GM23338 (cell line): ENCODE measurements at regions not wholly inside any gene's neighbourhood (a gene's known extent, or its start where the extent isn't known, plus 50 kb on each side); places are given as distances from the start of the nearest gene placed in this dataset.
A peak's percentile ranks its signal among the peaks of the same experiment; 100 is the strongest.

Experiments used
- ATAC-seq: fragments of 200-7000 bp; cut with Tn5 transposase; 3 replicates; pipeline ENCODE4 v1.9.1; 2020
- DNase-seq: peaks from one replicate; pipeline ENCODE4 v3.0.0-alpha.2; 2015; ENCODE audit warnings: low spot score
- H2AFZ ChIP-seq: fragments of 200-600 bp; sonication (generic); 2 replicates; pipeline ENCODE4 v1.8.0; 2016; ENCODE audit warnings: antibody characterized with exemption, mild to moderate bottlenecking, moderate library complexity
- H3F3A ChIP-seq: fragments of 200-600 bp; sonication (generic); replicated peaks from 2 replicates; pipeline ENCODE4 v1.8.0; 2017; ENCODE audit warnings: antibody characterized with exemption, mixed run types, low read depth
- H3K27ac ChIP-seq: fragments of 200-600 bp; sonication (generic); 2 replicates; pipeline ENCODE4 v1.6.1; 2016; ENCODE audit warnings: low read depth
- H3K27me3 ChIP-seq: fragments of 200-600 bp; sonication (generic); 2 replicates; pipeline ENCODE4 v1.8.0; 2016; ENCODE audit warnings: mild to moderate bottlenecking, mixed run types, moderate library complexity; ENCODE audit not compliant: insufficient read depth
- H3K36me3 ChIP-seq: fragments of 200-600 bp; sonication (generic); 2 replicates; pipeline ENCODE4 v1.8.0; 2016; ENCODE audit warnings: mild to moderate bottlenecking; ENCODE audit not compliant: insufficient read depth
- H3K4me1 ChIP-seq: fragments of 200-600 bp; sonication (generic); 2 replicates; pipeline ENCODE4 v1.8.0; 2016; ENCODE audit warnings: mild to moderate bottlenecking, moderate library complexity; ENCODE audit not compliant: insufficient read depth
- H3K4me2 ChIP-seq: fragments of 200-600 bp; sonication (generic); 2 replicates; pipeline ENCODE4 v1.7.1; 2017; ENCODE audit warnings: mixed run types
- H3K4me3 ChIP-seq: fragments of 200-600 bp; sonication (generic); 2 replicates; pipeline ENCODE4 v1.6.1; 2016; ENCODE audit warnings: mixed run types
- H3K79me2 ChIP-seq: fragments of 200-600 bp; sonication (generic); replicated peaks from 2 replicates; pipeline ENCODE4 v1.8.0; 2017; ENCODE audit warnings: mild to moderate bottlenecking; ENCODE audit not compliant: insufficient read depth
- H3K9me2 ChIP-seq: fragments of 200-600 bp; sonication (generic); 2 replicates; pipeline ENCODE4 v1.8.0; 2017; ENCODE audit not compliant: insufficient read depth
- H4K20me1 ChIP-seq: fragments of 200-600 bp; sonication (generic); replicated peaks from 2 replicates; pipeline ENCODE4 v1.8.0; 2017; ENCODE audit warnings: mild to moderate bottlenecking; ENCODE audit not compliant: insufficient read depth
- H3K27ac Mint-ChIP-seq: 2 replicates; pipeline ENCODE4 v1.8.0; 2020; ENCODE audit warnings: inconsistent platforms, mild to moderate bottlenecking, moderate library complexity, mixed read lengths
- H3K27me3 Mint-ChIP-seq: 3 replicates; pipeline ENCODE4 v1.8.0; 2022; ENCODE audit warnings: low read depth, mild to moderate bottlenecking, moderate library complexity, mixed read lengths, inconsistent platforms; ENCODE audit not compliant: insufficient read depth, poor library complexity
- H3K36me3 Mint-ChIP-seq: 3 replicates; pipeline ENCODE4 v1.8.0; 2021; ENCODE audit warnings: low read depth, mild to moderate bottlenecking, inconsistent platforms, moderate library complexity, mixed read lengths
- H3K4me1 Mint-ChIP-seq: 3 replicates; pipeline ENCODE4 v1.8.0; 2020; ENCODE audit warnings: mild to moderate bottlenecking, inconsistent platforms, mixed read lengths
- H3K4me3 Mint-ChIP-seq: 3 replicates; pipeline ENCODE4 v1.8.0; 2021; ENCODE audit warnings: moderate library complexity, mild to moderate bottlenecking, inconsistent platforms, mixed read lengths
- H3K9me3 Mint-ChIP-seq: 3 replicates; pipeline ENCODE4 v1.8.0; 2020; ENCODE audit warnings: moderate library complexity, mild to moderate bottlenecking, inconsistent platforms, mixed read lengths
- CREB1 ChIP-seq: fragments of 250-450 bp; sonication (Bioruptor Pico); IDR thresholded peaks from 2 replicates; pipeline ENCODE4 v1.5.0; 2020; ENCODE audit warnings: low read depth, mild to moderate bottlenecking, moderate library complexity
- ETS1 ChIP-seq: IDR thresholded peaks from 2 replicates; pipeline ENCODE4 v1.6.1; 2016; ENCODE audit warnings: antibody characterized with exemption
- EZH2 ChIP-seq: fragments of 200-600 bp; sonication (generic); IDR thresholded peaks from one replicate; pipeline ENCODE4 v1.8.0; 2017; ENCODE audit warnings: antibody characterized with exemption, mild to moderate bottlenecking, low read depth; ENCODE audit not compliant: unreplicated experiment
- EZH2phosphoT487 ChIP-seq: fragments of 200-600 bp; sonication (generic); IDR thresholded peaks from one replicate; pipeline ENCODE4 v1.8.1; 2018; ENCODE audit warnings: antibody characterized with exemption; ENCODE audit not compliant: unreplicated experiment
- JUNB ChIP-seq: IDR thresholded peaks from one replicate; pipeline ENCODE4 v1.6.1; 2016; ENCODE audit warnings: antibody characterized with exemption; ENCODE audit not compliant: unreplicated experiment
- NANOG ChIP-seq: IDR thresholded peaks from 2 replicates; pipeline ENCODE4 v1.6.1; 2016; ENCODE audit warnings: antibody characterized with exemption, borderline replicate concordance
- POLR2AphosphoS5 ChIP-seq: IDR thresholded peaks from 2 replicates; pipeline ENCODE4 v1.6.1; 2016; ENCODE audit warnings: antibody characterized with exemption, low read depth
- STAT1 ChIP-seq: IDR thresholded peaks from one replicate; pipeline ENCODE4 v1.6.1; 2016; ENCODE audit warnings: antibody characterized with exemption; ENCODE audit not compliant: unreplicated experiment
- ZNF114 ChIP-seq: fragments of 250-450 bp; sonication (Bioruptor Pico); IDR thresholded peaks from 2 replicates; pipeline ENCODE4 v1.5.0; 2020; ENCODE audit warnings: mild to moderate bottlenecking, moderate library complexity
- ZNF331 ChIP-seq: fragments of 250-450 bp; sonication (Bioruptor Pico); IDR thresholded peaks from 2 replicates; pipeline ENCODE4 v1.5.0; 2020; ENCODE audit warnings: low read depth, mild to moderate bottlenecking, moderate library complexity
- ZNF462 ChIP-seq: fragments of 250-450 bp; sonication (Bioruptor Pico); IDR thresholded peaks from 2 replicates; pipeline ENCODE4 v1.5.0; 2020; ENCODE audit warnings: mild to moderate bottlenecking, moderate library complexity
- TF ChIP-seq, protein P1 (sequence below), 2 experiments: fragments of 200-600 bp in 1 of 2; sonication (generic) in 1 of 2; conservative IDR thresholded peaks; 2 replicates each; pipeline versions ENCODE4 v1.5.1 to v1.6.1; 2016 to 2017; ENCODE audit warnings: antibody characterized with exemption in 2 of 2, low read depth in 2 of 2, mild to moderate bottlenecking in 2 of 2, moderate library complexity in 1 of 2
- TF ChIP-seq, protein P2 (sequence below): IDR thresholded peaks from one replicate; pipeline ENCODE4 v1.6.1; 2018; ENCODE audit warnings: antibody characterized with exemption; ENCODE audit not compliant: unreplicated experiment

- TF ChIP-seq EZH2phosphoT487 (no peak), POLR2AphosphoS5 (no peak), ZNF331 (CRISPR knock-in tag) (no peak), STAT1 (no peak), JUNB (no peak)
- TF ChIP-seq, protein P1, sequence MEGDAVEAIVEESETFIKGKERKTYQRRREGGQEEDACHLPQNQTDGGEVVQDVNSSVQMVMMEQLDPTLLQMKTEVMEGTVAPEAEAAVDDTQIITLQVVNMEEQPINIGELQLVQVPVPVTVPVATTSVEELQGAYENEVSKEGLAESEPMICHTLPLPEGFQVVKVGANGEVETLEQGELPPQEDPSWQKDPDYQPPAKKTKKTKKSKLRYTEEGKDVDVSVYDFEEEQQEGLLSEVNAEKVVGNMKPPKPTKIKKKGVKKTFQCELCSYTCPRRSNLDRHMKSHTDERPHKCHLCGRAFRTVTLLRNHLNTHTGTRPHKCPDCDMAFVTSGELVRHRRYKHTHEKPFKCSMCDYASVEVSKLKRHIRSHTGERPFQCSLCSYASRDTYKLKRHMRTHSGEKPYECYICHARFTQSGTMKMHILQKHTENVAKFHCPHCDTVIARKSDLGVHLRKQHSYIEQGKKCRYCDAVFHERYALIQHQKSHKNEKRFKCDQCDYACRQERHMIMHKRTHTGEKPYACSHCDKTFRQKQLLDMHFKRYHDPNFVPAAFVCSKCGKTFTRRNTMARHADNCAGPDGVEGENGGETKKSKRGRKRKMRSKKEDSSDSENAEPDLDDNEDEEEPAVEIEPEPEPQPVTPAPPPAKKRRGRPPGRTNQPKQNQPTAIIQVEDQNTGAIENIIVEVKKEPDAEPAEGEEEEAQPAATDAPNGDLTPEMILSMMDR (conservative IDR thresholded peaks at IDR 0.05; ENCODE audit: low read depth in 2 of 2), result no peak
- TF ChIP-seq, protein P2, sequence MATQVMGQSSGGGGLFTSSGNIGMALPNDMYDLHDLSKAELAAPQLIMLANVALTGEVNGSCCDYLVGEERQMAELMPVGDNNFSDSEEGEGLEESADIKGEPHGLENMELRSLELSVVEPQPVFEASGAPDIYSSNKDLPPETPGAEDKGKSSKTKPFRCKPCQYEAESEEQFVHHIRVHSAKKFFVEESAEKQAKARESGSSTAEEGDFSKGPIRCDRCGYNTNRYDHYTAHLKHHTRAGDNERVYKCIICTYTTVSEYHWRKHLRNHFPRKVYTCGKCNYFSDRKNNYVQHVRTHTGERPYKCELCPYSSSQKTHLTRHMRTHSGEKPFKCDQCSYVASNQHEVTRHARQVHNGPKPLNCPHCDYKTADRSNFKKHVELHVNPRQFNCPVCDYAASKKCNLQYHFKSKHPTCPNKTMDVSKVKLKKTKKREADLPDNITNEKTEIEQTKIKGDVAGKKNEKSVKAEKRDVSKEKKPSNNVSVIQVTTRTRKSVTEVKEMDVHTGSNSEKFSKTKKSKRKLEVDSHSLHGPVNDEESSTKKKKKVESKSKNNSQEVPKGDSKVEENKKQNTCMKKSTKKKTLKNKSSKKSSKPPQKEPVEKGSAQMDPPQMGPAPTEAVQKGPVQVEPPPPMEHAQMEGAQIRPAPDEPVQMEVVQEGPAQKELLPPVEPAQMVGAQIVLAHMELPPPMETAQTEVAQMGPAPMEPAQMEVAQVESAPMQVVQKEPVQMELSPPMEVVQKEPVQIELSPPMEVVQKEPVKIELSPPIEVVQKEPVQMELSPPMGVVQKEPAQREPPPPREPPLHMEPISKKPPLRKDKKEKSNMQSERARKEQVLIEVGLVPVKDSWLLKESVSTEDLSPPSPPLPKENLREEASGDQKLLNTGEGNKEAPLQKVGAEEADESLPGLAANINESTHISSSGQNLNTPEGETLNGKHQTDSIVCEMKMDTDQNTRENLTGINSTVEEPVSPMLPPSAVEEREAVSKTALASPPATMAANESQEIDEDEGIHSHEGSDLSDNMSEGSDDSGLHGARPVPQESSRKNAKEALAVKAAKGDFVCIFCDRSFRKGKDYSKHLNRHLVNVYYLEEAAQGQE, result no peak
These were observed 444.5 kb upstream of the IMPG1 start (continued) for GRCh38 chr6:76516924-76517323.

- H3K4me3 ChIP-seq, result no peak overlapping the region
- H3K27me3 Mint-ChIP-seq, result peaks cover 2% of the 10 kb centered on the region
- no peaks in the 10 kb centered on the region for H3F3A ChIP-seq
- H3K27ac Mint-ChIP-seq, result no peak overlapping the region
- no peaks in the 10 kb centered on the region for H3K36me3 ChIP-seq
- peaks cover 9% of the 10 kb centered on the region for H3K9me3 Mint-ChIP-seq
- H3K4me2 ChIP-seq, result no peak overlapping the region
- H2AFZ ChIP-seq, result no peak overlapping the region
- H3K4me1 Mint-ChIP-seq, result no peaks in the 10 kb centered on the region
- DNase-seq, result peak; percentile 17
- no peak for ATAC-seq
- no peaks in the 10 kb centered on the region for H3K9me2 ChIP-seq
- no peak overlapping the region for H3K27ac ChIP-seq
- H3K4me3 Mint-ChIP-seq, result no peak overlapping the region
- H4K20me1 ChIP-seq, result no peaks in the 10 kb centered on the region
- H3K36me3 Mint-ChIP-seq, result peaks cover 5% of the 10 kb centered on the region; the same call in 1 of the 3 replicates
- no peaks in the 10 kb centered on the region for H3K27me3 ChIP-seq
- H3K4me1 ChIP-seq, result no peaks in the 10 kb centered on the region
- no peaks in the 10 kb centered on the region for H3K79me2 ChIP-seq
- TF ChIP-seq ZNF331 (CRISPR knock-in tag), result no peak
- TF ChIP-seq NANOG, result no peak
- TF ChIP-seq CREB1 (CRISPR knock-in tag), result no peak
- TF ChIP-seq EZH2, result no peak
- TF ChIP-seq POLR2AphosphoS5, result no peak
- TF ChIP-seq ETS1, result no peak
- no peak for TF ChIP-seq JUNB
- no peak for TF ChIP-seq ZNF462
- TF ChIP-seq ZNF114, result no peak
These were observed 438.0 kb upstream of the IMPG1 start for GRCh38 chr6:76510489-76510888.
